ENCODE measurements at regions not wholly inside any gene's neighbourhood (a gene's known extent, or its start where the extent isn't known, plus 50 kb on each side); places are given as distances from the start of the nearest gene placed in this dataset.

- TF ChIP-seq CTCF (IDR thresholded peaks at IDR 0.05): no peak
- Mint-ChIP-seq H3K36me3 (no peaks in the 10 kb centered on the region), H3K9me3 (peaks cover 0 to 10% (median 2%) of the 10 kb centered on the region in 7 donors), H3K27ac (no peak overlapping the region), H3K4me1 (no peaks in the 10 kb centered on the region), H3K27me3 (ENCODE audit: low read depth in 3 of 3) (no peaks in the 10 kb centered on the region), H3K4me3 (no peak overlapping the region)
- Histone ChIP-seq H3K27ac (ENCODE audit: low read depth in 1 of 2, low read length in 2 of 2) (no peak overlapping the region), H3K36me3 (replicated peaks in 1 of 2; ENCODE audit: control insufficient read depth in 1 of 2, insufficient read depth in 2 of 2, low read length in 2 of 2) (no peaks in the 10 kb centered on the region), H3K79me2 (ENCODE audit: insufficient read depth, low read length) (no peaks in the 10 kb centered on the region), H2AFZ (ENCODE audit: insufficient read depth, low read depth, low read length, poor library complexity, severe bottlenecking) (no peak overlapping the region), H3K9ac (ENCODE audit: insufficient read depth, low read length, poor library complexity, severe bottlenecking) (no peak overlapping the region), H3K9me3 (replicated peaks in 1 of 2; ENCODE audit: control insufficient read depth in 1 of 2, insufficient read depth in 1 of 2, low read length in 2 of 2) (peaks cover 8 to 20% of the 10 kb centered on the region in 2 donors), H3K27me3 (ENCODE audit: control insufficient read depth in 2 of 2, insufficient read depth in 2 of 2, low read length in 2 of 2) (no peaks in the 10 kb centered on the region), H3K4me1 (ENCODE audit: control insufficient read depth in 1 of 2, insufficient read depth in 2 of 2, low read length in 2 of 2) (no peaks in the 10 kb centered on the region), H3K4me3 (replicated peaks in 1 of 3; ENCODE audit: low read depth in 2 of 3, low read length in 3 of 3) (no peak overlapping the region), H4K20me1 (ENCODE audit: insufficient read depth, low read length) (no peaks in the 10 kb centered on the region), H3K4me2 (replicated peaks; ENCODE audit: extremely low read depth, low read length, poor library complexity, severe bottlenecking) (no peak overlapping the region)
- DNase-seq: no peak
- no CpG with 5 or more reads among the region's 1 CpG for WGBS (ENCODE audit: insufficient coverage)
- intact Hi-C loops (cut with micrococcal nuclease): no loop called here
Observed at GRCh38 chr4:137825505-137825904, 293.2 kb upstream of the PCDH18 start.

- no peaks in the 10 kb centered on the region for H3K27me3 ChIP-seq (ENCODE audit: control insufficient read depth in 2 of 2, insufficient read depth in 2 of 2, low read length in 2 of 2)
- H3K9me3 Mint-ChIP-seq: peaks cover 0 to 3% (median 0%) of the 10 kb centered on the region in 7 donors
- no peak overlapping the region for H2AFZ ChIP-seq (ENCODE audit: insufficient read depth, low read depth, low read length, poor library complexity, severe bottlenecking)
- WGBS (ENCODE audit: insufficient coverage): no CpG with 5 or more reads among the region's 2 CpGs
- no peak for TF ChIP-seq CTCF (IDR thresholded peaks at IDR 0.05)
- no peak overlapping the region for H3K4me2 ChIP-seq (replicated peaks; ENCODE audit: extremely low read depth, low read length, poor library complexity, severe bottlenecking)
- intact Hi-C loops (cut with micrococcal nuclease): no loop called here
- H3K9me3 ChIP-seq (replicated peaks in 1 of 2; ENCODE audit: control insufficient read depth in 1 of 2, insufficient read depth in 1 of 2, low read length in 2 of 2): peaks cover under 1 to 7% of the 10 kb centered on the region in 2 donors
- H3K36me3 ChIP-seq (replicated peaks in 1 of 2; ENCODE audit: control insufficient read depth in 1 of 2, insufficient read depth in 2 of 2, low read length in 2 of 2): no peaks in the 10 kb centered on the region
- DNase-seq: no peak
- no peak overlapping the region for H3K27ac Mint-ChIP-seq
- H3K36me3 Mint-ChIP-seq: no peaks in the 10 kb centered on the region
- no peak overlapping the region for H3K9ac ChIP-seq (ENCODE audit: insufficient read depth, low read length, poor library complexity, severe bottlenecking)
- H3K27me3 Mint-ChIP-seq (ENCODE audit: low read depth in 3 of 3): peaks cover 0 to 2% (median 1%) of the 10 kb centered on the region in 3 donors
- H3K4me1 ChIP-seq (ENCODE audit: control insufficient read depth in 1 of 2, insufficient read depth in 2 of 2, low read length in 2 of 2): no peaks in the 10 kb centered on the region
- no peak overlapping the region for H3K4me3 ChIP-seq (replicated peaks in 1 of 3; ENCODE audit: low read depth in 2 of 3, low read length in 3 of 3)
- H3K79me2 ChIP-seq (ENCODE audit: insufficient read depth, low read length): no peaks in the 10 kb centered on the region
- no peak overlapping the region for H3K27ac ChIP-seq (ENCODE audit: low read depth in 1 of 2, low read length in 2 of 2)
- H4K20me1 ChIP-seq (ENCODE audit: insufficient read depth, low read length): no peaks in the 10 kb centered on the region
- H3K4me1 Mint-ChIP-seq: no peaks in the 10 kb centered on the region
- H3K4me3 Mint-ChIP-seq: no peak overlapping the region
Observed at GRCh38 chr4:137823007-137823406, 290.7 kb upstream of the PCDH18 start.
